Central memory CD8-positive, alpha-beta T cell (primary cell): ENCODE measurements at regions not wholly inside any gene's neighbourhood (a gene's known extent, or its start where the extent isn't known, plus 50 kb on each side); places are given as distances from the start of the nearest gene placed in this dataset.
"Not testable (repeated sequence)": the region's sequence is repeated elsewhere in the genome, so short reads cannot be mapped to it uniquely, and the experiment has no call there.

Experiments used
- ATAC-seq: fragments of 150-1000 bp; cut with Tn5 transposase; replicated peaks from 2 replicates; pipeline ENCODE4 v1.10.0; 2022; ENCODE audit warnings: mild to moderate bottlenecking, moderate FRiP score, moderate number of reproducible peaks; ENCODE audit not compliant: poor library complexity, severe bottlenecking; ENCODE audit errors: extremely low read depth
- DNase-seq, 2 donors: peaks; one replicate each; pipeline ENCODE4 v3.0.0; 2021; ENCODE audit warnings: low spot score in 2 of 2
- H3K27ac Mint-ChIP-seq: one replicate; pipeline ENCODE4 v1.8.0; 2022; ENCODE audit warnings: low read depth, mild to moderate bottlenecking, moderate library complexity, mixed read lengths
- H3K27me3 Mint-ChIP-seq: one replicate; pipeline ENCODE4 v1.8.0; 2022; ENCODE audit warnings: mixed read lengths
- H3K36me3 Mint-ChIP-seq: one replicate; pipeline ENCODE4 v1.8.0; 2022; ENCODE audit warnings: mild to moderate bottlenecking, moderate library complexity, mixed read lengths; ENCODE audit not compliant: insufficient read depth
- H3K4me1 Mint-ChIP-seq: one replicate; pipeline ENCODE4 v1.8.0; 2022; ENCODE audit warnings: mixed read lengths
- H3K4me3 Mint-ChIP-seq: one replicate; pipeline ENCODE4 v1.8.0; 2022; ENCODE audit warnings: mild to moderate bottlenecking, moderate library complexity, mixed read lengths
- H3K9me3 Mint-ChIP-seq: one replicate; pipeline ENCODE4 v1.8.0; 2022; ENCODE audit warnings: mixed read lengths

GRCh38 chr1:189775343-189775742, 702.3 kb downstream of the BRINP3 start:
- DNase-seq (no peak), ATAC-seq (no peak)
- Mint-ChIP-seq H3K36me3 (peaks cover 2% of the 10 kb centered on the region), H3K27me3 (no peaks in the 10 kb centered on the region), H3K4me1 (no peaks in the 10 kb centered on the region), H3K27ac (no peak overlapping the region), H3K4me3 (no peak overlapping the region), H3K9me3 (peaks cover 2% of the 10 kb centered on the region)

GRCh38 chr1:189779034-189779433, 698.6 kb downstream of the BRINP3 start:
- H3K9me3 Mint-ChIP-seq = peaks cover 6% of the 10 kb centered on the region

GRCh38 chr1:189782295-189782694, 695.4 kb downstream of the BRINP3 start:
- no peak for DNase-seq
- no peak overlapping the region for H3K27ac Mint-ChIP-seq
- H3K9me3 Mint-ChIP-seq = peaks cover 12% of the 10 kb centered on the region
- peaks cover 2% of the 10 kb centered on the region for H3K36me3 Mint-ChIP-seq
- ATAC-seq = no peak
- no peaks in the 10 kb centered on the region for H3K4me1 Mint-ChIP-seq
- H3K27me3 Mint-ChIP-seq = no peaks in the 10 kb centered on the region
- no peak overlapping the region for H3K4me3 Mint-ChIP-seq

More at GRCh38 chr1:189779034-189779433, 698.6 kb downstream of the BRINP3 start:
- Mint-ChIP-seq H3K4me3 (no peak overlapping the region), H3K27me3 (no peaks in the 10 kb centered on the region), H3K4me1 (no peaks in the 10 kb centered on the region), H3K36me3 (peaks cover 2% of the 10 kb centered on the region), H3K27ac (no peak overlapping the region)
- no peak for DNase-seq
- ATAC-seq = no peak

GRCh38 chr1:189783456-189783855, 694.2 kb downstream of the BRINP3 start:
- Mint-ChIP-seq H3K36me3 (no peaks in the 10 kb centered on the region), H3K9me3 (peaks cover 17% of the 10 kb centered on the region), H3K4me1 (no peaks in the 10 kb centered on the region), H3K27ac (no peak overlapping the region), H3K27me3 (no peaks in the 10 kb centered on the region), H3K4me3 (no peak overlapping the region)
- ATAC-seq (no peak), DNase-seq (no peak)

GRCh38 chr1:189786761-189787160, 690.9 kb downstream of the BRINP3 start:
- Mint-ChIP-seq H3K4me1 (no peaks in the 10 kb centered on the region), H3K27ac (no peak overlapping the region), H3K27me3 (no peaks in the 10 kb centered on the region), H3K36me3 (no peaks in the 10 kb centered on the region), H3K4me3 (no peak overlapping the region), H3K9me3 (peaks cover 26% of the 10 kb centered on the region)
- ATAC-seq (no peak), DNase-seq (no peak)

- H3K27ac Mint-ChIP-seq = no peak overlapping the region
- H3K36me3 Mint-ChIP-seq = no peaks in the 10 kb centered on the region
- ATAC-seq = no peak
- H3K9me3 Mint-ChIP-seq = peaks cover 26% of the 10 kb centered on the region
- H3K4me1 Mint-ChIP-seq = no peaks in the 10 kb centered on the region
- H3K4me3 Mint-ChIP-seq = no peak overlapping the region
- no peak for DNase-seq
- H3K27me3 Mint-ChIP-seq = no peaks in the 10 kb centered on the region
Measured at GRCh38 chr1:189787201-189787600, 690.5 kb downstream of the BRINP3 start.

- peaks cover 37% of the 10 kb centered on the region for H3K9me3 Mint-ChIP-seq
- no peaks in the 10 kb centered on the region for H3K27me3 Mint-ChIP-seq
- no peak overlapping the region for H3K27ac Mint-ChIP-seq
- no peaks in the 10 kb centered on the region for H3K36me3 Mint-ChIP-seq
- no peaks in the 10 kb centered on the region for H3K4me1 Mint-ChIP-seq
- DNase-seq = no peak
- H3K4me3 Mint-ChIP-seq = no peak overlapping the region
- ATAC-seq = no peak
Measured at GRCh38 chr1:189790335-189790734, 687.3 kb downstream of the BRINP3 start.

- no peaks in the 10 kb centered on the region for H3K36me3 Mint-ChIP-seq
- H3K9me3 Mint-ChIP-seq = peaks cover 23% of the 10 kb centered on the region
- H3K4me3 Mint-ChIP-seq = no peak overlapping the region
- no peak overlapping the region for H3K27ac Mint-ChIP-seq
- no peaks in the 10 kb centered on the region for H3K27me3 Mint-ChIP-seq
- H3K4me1 Mint-ChIP-seq = no peaks in the 10 kb centered on the region
- ATAC-seq (no peak), DNase-seq (no peak)
Measured at GRCh38 chr1:189803364-189803763, 674.3 kb downstream of the BRINP3 start.

- H3K4me1 Mint-ChIP-seq = no peaks in the 10 kb centered on the region
- H3K27me3 Mint-ChIP-seq = no peaks in the 10 kb centered on the region
- ATAC-seq (no peak), DNase-seq (no peak)
- no peaks in the 10 kb centered on the region for H3K36me3 Mint-ChIP-seq
- H3K27ac Mint-ChIP-seq = no peak overlapping the region
- H3K4me3 Mint-ChIP-seq = no peak overlapping the region
- peaks cover 21% of the 10 kb centered on the region for H3K9me3 Mint-ChIP-seq
Measured at GRCh38 chr1:189804352-189804751, 673.3 kb downstream of the BRINP3 start.

GRCh38 chr1:189805735-189806134, 671.9 kb downstream of the BRINP3 start:
- no peaks in the 10 kb centered on the region for H3K4me1 Mint-ChIP-seq
- H3K36me3 Mint-ChIP-seq = no peaks in the 10 kb centered on the region
- no peak for DNase-seq
- ATAC-seq = no peak
- H3K27me3 Mint-ChIP-seq = no peaks in the 10 kb centered on the region
- H3K9me3 Mint-ChIP-seq = peaks cover 20% of the 10 kb centered on the region
- no peak overlapping the region for H3K4me3 Mint-ChIP-seq
- H3K27ac Mint-ChIP-seq = no peak overlapping the region

GRCh38 chr1:189810639-189811038, 667.0 kb downstream of the BRINP3 start:
- H3K27ac Mint-ChIP-seq, ATAC-seq, H3K4me3 Mint-ChIP-seq, H3K27me3 Mint-ChIP-seq, DNase-seq, H3K4me1 Mint-ChIP-seq, H3K36me3 Mint-ChIP-seq, H3K9me3 Mint-ChIP-seq: not testable (repeated sequence)

GRCh38 chr1:189811960-189812359, 665.7 kb downstream of the BRINP3 start:
- no peak overlapping the region for H3K27ac Mint-ChIP-seq
- no peaks in the 10 kb centered on the region for H3K4me1 Mint-ChIP-seq
- ATAC-seq = no peak
- H3K4me3 Mint-ChIP-seq = no peak overlapping the region
- peaks cover 4% of the 10 kb centered on the region for H3K9me3 Mint-ChIP-seq
- H3K36me3 Mint-ChIP-seq = no peaks in the 10 kb centered on the region
- no peaks in the 10 kb centered on the region for H3K27me3 Mint-ChIP-seq
- DNase-seq = no peak

- Mint-ChIP-seq H3K9me3 (peaks cover 12% of the 10 kb centered on the region), H3K27me3 (no peaks in the 10 kb centered on the region), H3K4me3 (no peak overlapping the region), H3K27ac (no peak overlapping the region), H3K4me1 (no peaks in the 10 kb centered on the region), H3K36me3 (no peaks in the 10 kb centered on the region)
- no peak for ATAC-seq
- DNase-seq = no peak
Measured at GRCh38 chr1:189816558-189816957, 661.1 kb downstream of the BRINP3 start.

GRCh38 chr1:189819751-189820150, 657.9 kb downstream of the BRINP3 start:
- peaks cover 18% of the 10 kb centered on the region for H3K9me3 Mint-ChIP-seq
- no peak overlapping the region for H3K27ac Mint-ChIP-seq
- ATAC-seq = no peak
- no peak overlapping the region for H3K4me3 Mint-ChIP-seq
- no peaks in the 10 kb centered on the region for H3K36me3 Mint-ChIP-seq
- no peaks in the 10 kb centered on the region for H3K27me3 Mint-ChIP-seq
- no peak for DNase-seq
- no peaks in the 10 kb centered on the region for H3K4me1 Mint-ChIP-seq
